Endothelial cell (in vitro differentiated cells): ENCODE measurements at regions not wholly inside any gene's neighbourhood (a gene's known extent, or its start where the extent isn't known, plus 50 kb on each side); places are given as distances from the start of the nearest gene placed in this dataset.

Source experiments
- DNase-seq: peaks from one replicate; pipeline ENCODE4 v3.0.0; 2021; ENCODE audit warnings: low spot score
- H3K27ac Mint-ChIP-seq: one replicate; pipeline ENCODE4 v1.8.0; 2021; ENCODE audit warnings: mixed read lengths, inconsistent platforms; ENCODE audit not compliant: unreplicated experiment
- H3K27me3 Mint-ChIP-seq: one replicate; pipeline ENCODE4 v1.8.0; 2021; ENCODE audit warnings: mild to moderate bottlenecking, moderate library complexity, mixed read lengths, inconsistent platforms; ENCODE audit not compliant: unreplicated experiment
- H3K36me3 Mint-ChIP-seq: one replicate; pipeline ENCODE4 v1.8.0; 2021; ENCODE audit warnings: mild to moderate bottlenecking, low read depth, mixed read lengths, inconsistent platforms; ENCODE audit not compliant: unreplicated experiment
- H3K4me1 Mint-ChIP-seq: one replicate; pipeline ENCODE4 v1.8.0; 2021; ENCODE audit warnings: mild to moderate bottlenecking, mixed read lengths, inconsistent platforms; ENCODE audit not compliant: unreplicated experiment
- H3K4me3 Mint-ChIP-seq: one replicate; pipeline ENCODE4 v1.8.0; 2021; ENCODE audit warnings: mild to moderate bottlenecking, mixed read lengths, inconsistent platforms; ENCODE audit not compliant: unreplicated experiment
- H3K9me3 Mint-ChIP-seq: one replicate; pipeline ENCODE4 v1.8.0; 2021; ENCODE audit warnings: mixed read lengths, inconsistent platforms; ENCODE audit not compliant: unreplicated experiment
- CTCF ChIP-seq: fragments of 200-600 bp; sonication (generic); IDR thresholded peaks from one replicate; pipeline ENCODE4 v1.5.0; 2021; ENCODE audit warnings: antibody characterized with exemption; ENCODE audit not compliant: unreplicated experiment

DNA sequence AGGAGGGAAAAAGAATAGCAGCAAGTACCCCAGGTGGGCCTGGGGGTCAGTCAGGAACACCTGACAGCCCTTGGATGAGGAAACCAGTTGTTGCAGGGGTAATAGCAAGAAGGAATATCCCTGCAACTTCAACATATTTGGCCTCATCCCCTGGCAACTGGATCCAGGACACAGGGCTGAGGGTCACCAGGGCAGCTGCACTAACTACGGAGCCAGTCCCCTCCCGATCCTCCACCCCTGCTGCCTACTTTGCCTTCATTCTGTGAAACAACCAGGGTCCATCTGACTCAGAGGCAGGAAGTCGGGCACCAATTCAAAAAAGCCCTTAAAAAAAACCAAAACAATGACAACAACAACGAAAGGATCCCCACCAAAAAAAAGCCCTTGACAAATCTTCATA lies 52.9 kb downstream of the FRMPD3 start:
- peaks cover 2% of the 10 kb centered on the region for H3K27me3 Mint-ChIP-seq
- H3K9me3 Mint-ChIP-seq = no peaks in the 10 kb centered on the region
- H3K27ac Mint-ChIP-seq = no peak overlapping the region
- no peak overlapping the region for H3K4me3 Mint-ChIP-seq
- no peak for TF ChIP-seq CTCF
- no peaks in the 10 kb centered on the region for H3K36me3 Mint-ChIP-seq
- no peaks in the 10 kb centered on the region for H3K4me1 Mint-ChIP-seq
- DNase-seq = no peak

GRCh38 chrX:107504006-107504405 lies 54.6 kb downstream of the FRMPD3 start:
- TF ChIP-seq CTCF = no peak
- Mint-ChIP-seq H3K27me3 (peaks cover 2% of the 10 kb centered on the region), H3K27ac (no peak overlapping the region), H3K9me3 (no peaks in the 10 kb centered on the region), H3K36me3 (no peaks in the 10 kb centered on the region), H3K4me3 (no peak overlapping the region), H3K4me1 (no peaks in the 10 kb centered on the region)
- DNase-seq = no peak

DNA sequence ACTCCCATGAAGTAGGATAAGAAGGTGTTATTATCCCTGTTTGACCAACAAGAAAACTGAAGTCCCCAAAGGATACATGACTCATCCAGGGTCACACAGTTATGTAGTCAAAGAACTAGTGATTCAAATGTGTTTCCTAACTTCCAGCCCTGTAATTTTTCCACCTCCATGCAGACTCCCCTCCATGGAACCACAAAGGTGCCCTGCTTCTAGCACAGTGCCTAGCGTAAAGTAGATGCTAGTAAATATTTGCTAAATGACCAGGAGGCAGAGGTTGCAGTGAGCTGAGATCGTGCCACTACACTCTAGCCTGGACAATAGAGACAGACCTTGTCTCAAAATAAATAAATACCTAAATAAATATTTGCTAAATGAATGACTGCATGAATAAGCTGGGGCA lies 55.8 kb downstream of the FRMPD3 start:
- TF ChIP-seq CTCF = no peak

DNA sequence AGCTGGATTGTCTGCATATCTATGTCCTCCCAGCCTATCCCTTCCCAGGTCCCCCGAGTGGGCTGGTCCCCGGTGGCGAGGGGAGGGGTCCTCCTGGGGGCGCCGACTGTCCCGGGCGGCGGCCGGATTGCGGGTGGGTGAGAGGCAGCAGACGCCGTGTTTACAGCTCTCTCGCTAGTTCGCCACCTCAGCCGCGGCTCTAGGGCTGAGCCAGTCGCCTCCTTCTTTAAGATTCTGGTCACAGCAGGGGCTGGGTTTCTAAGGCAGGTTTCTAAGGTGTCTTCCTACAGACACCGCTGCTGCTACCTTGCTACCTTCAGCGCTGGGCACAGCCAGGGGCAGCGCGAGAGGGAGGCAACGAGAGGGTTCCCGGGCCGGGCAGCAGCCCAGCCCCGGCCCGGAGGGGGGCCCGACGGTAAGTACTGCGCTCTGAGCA lies 57.2 kb downstream of the FRMPD3 start:
- no peak overlapping the region for H3K4me3 Mint-ChIP-seq

More for the DNA sequence above, 55.8 kb downstream of the FRMPD3 start:
- no peaks in the 10 kb centered on the region for H3K9me3 Mint-ChIP-seq
- H3K4me3 Mint-ChIP-seq = no peak overlapping the region
- peaks cover 2% of the 10 kb centered on the region for H3K27me3 Mint-ChIP-seq
- H3K4me1 Mint-ChIP-seq = no peaks in the 10 kb centered on the region
- no peak overlapping the region for H3K27ac Mint-ChIP-seq
- DNase-seq = no peak
- no peaks in the 10 kb centered on the region for H3K36me3 Mint-ChIP-seq

More for the DNA sequence above, 57.2 kb downstream of the FRMPD3 start:
- H3K9me3 Mint-ChIP-seq = no peaks in the 10 kb centered on the region
- H3K36me3 Mint-ChIP-seq = no peaks in the 10 kb centered on the region
- no peak for DNase-seq
- peaks cover 4% of the 10 kb centered on the region for H3K27me3 Mint-ChIP-seq
- H3K4me1 Mint-ChIP-seq = no peaks in the 10 kb centered on the region
- H3K27ac Mint-ChIP-seq = no peak overlapping the region
- TF ChIP-seq CTCF = no peak
